Adrenal gland (tissue), 9 donors: ENCODE measurements at regions not wholly inside any gene's neighbourhood (a gene's known extent, or its start where the extent isn't known, plus 50 kb on each side); places are given as distances from the start of the nearest gene placed in this dataset.
"Not testable (repeated sequence)": the region's sequence is repeated elsewhere in the genome, so short reads cannot be mapped to it uniquely, and the experiment has no call there.

Experiments used
- DNase-seq, 7 donors: peaks; one replicate each; pipeline ENCODE4 v3.0.0-alpha.2; 2019 to 2020
- H3K27ac ChIP-seq, 5 donors: fragments of 200-600 bp; sonication (generic) in 4 of 5; 1 replicate in 3 of 5; 2 replicates in 2 of 5; pipeline versions ENCODE4 v1.5.1 to v1.8.0; 2016 to 2020; ENCODE audit warnings: mild to moderate bottlenecking in 1 of 5
- H3K27me3 ChIP-seq: fragments of 200-600 bp; 2 replicates; pipeline ENCODE4 v1.8.0; 2021
- H3K36me3 ChIP-seq, 2 donors: fragments of 200-600 bp; replicated peaks in 1 of 2; 1 replicate in 1 of 2; 2 replicates in 1 of 2; pipeline versions ENCODE4 v1.5.1 to v1.8.0; 2018 to 2022
- H3K4me1 ChIP-seq, 2 donors: fragments of 200-600 bp; replicated peaks in 1 of 2; 1 replicate in 1 of 2; 2 replicates in 1 of 2; pipeline versions ENCODE4 v1.5.1 to v1.8.0; 2018 to 2021
- H3K4me3 ChIP-seq, 4 donors: fragments of 200-600 bp; sonication (generic) in 3 of 4; one replicate each; pipeline ENCODE4 v1.5.1; 2016 to 2018
- H3K9me3 ChIP-seq, 3 donors: fragments of 200-600 bp; sonication (generic) in 1 of 3; replicated peaks in 1 of 3; 1 replicate in 2 of 3; 2 replicates in 1 of 3; pipeline versions ENCODE4 v1.5.1 to v1.8.0; 2016 to 2021
- WGBS, 4 donors: extraction: QIAGEN DNeasy Blood & Tissue Kit in 2 of 4; methylation state at CpG; one replicate each; pipeline versions ENCODE4 v1.1.5 to v1.1.7; 2013 to 2017; 5-methylcytosine and 5-hydroxymethylcytosine counted together
- intact Hi-C, 2 donors: fragments of 100-400 bp; cut with DNase I; formaldehyde crosslinking; loops; one replicate each; pipeline versions ENCODE4 v1.14.1 to v1.15.0; 2022 to 2023
- donor health status: healthy with polysubstance abuse.
- donor health status: Bipolar disorder and iron deficiency.
- donor health status: DM: yes; HTN: yes; CAD: no.
- donor health status: DM: no; HTN: no; CAD: no.
- donor health status: DM: no; HTN: no; CAD: no.

DNA sequence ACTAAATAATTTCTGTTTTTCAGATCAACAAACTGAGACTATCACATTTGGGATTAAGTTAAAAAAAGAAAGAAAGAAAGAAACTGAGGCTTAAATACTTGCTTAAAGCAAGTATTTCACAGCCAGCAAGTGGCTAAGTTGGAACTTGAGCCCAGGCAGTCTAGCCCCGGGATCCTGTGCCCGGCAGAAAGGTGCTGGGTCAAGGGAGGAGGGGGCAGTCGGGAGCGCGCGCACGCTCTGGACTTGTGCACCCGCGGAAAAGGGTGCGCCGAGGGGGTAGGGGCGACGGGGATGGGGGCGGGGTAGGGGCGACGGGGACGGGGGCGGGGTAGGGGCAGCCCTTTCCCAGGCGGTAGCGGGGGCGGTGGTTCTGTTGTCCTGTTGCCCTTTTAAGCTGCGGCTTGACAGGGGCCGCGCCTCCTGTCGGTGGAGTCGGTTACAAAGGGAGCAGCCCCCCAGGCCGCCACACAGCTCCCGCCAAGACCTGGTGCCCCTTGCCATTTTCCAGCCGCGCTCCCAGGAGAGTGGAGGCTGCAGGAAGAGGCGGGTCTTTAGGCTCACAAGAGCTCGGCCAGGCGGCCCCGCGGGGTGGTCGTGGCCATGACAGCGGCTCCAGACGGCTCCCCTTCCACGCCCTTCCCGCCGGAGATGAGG is 60.6 kb downstream of the GOLGA8T start:
- intact Hi-C loops, H3K27ac ChIP-seq, DNase-seq, H3K4me1 ChIP-seq, H3K9me3 ChIP-seq, H3K27me3 ChIP-seq, H3K4me3 ChIP-seq, H3K36me3 ChIP-seq: not testable (repeated sequence)
- WGBS, 4 donors: 6% methylated on average over 6 to 15 of the region's 41 CpGs; no CpG with 5 or more reads in 2 of the 4 donors

DNA sequence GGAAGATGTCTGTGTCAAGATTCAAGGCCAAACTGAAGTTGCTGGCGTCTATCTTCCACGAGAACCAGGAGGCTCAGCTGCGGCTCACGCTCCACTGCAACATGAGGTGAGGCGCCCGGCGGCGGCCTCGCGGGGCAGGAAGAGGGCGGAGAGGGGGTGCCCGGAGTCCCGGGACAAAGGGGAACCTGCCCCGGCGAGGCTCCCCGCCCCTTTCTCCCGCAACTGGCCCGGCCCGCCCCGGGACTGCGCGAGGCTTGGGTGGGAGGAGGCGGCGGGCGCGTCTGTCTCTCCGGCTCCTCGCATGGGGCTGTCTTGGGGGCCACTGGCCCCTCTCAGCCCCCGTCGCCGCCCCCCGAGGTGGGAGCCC is 61.1 kb downstream of the GOLGA8T start:
- H3K27me3 ChIP-seq, H3K27ac ChIP-seq, H3K9me3 ChIP-seq, H3K4me1 ChIP-seq, intact Hi-C loops, H3K36me3 ChIP-seq: not testable (repeated sequence)
- DNase-seq: peak in 1 of 7 donors; percentile 11
- H3K4me3 ChIP-seq: peak overlapping the region in 1 of 4 donors; percentile 48
- WGBS, 4 donors: 1% methylated on average over 21 to 27 of the region's 32 CpGs; no CpG with 5 or more reads in 2 of the 4 donors

DNA sequence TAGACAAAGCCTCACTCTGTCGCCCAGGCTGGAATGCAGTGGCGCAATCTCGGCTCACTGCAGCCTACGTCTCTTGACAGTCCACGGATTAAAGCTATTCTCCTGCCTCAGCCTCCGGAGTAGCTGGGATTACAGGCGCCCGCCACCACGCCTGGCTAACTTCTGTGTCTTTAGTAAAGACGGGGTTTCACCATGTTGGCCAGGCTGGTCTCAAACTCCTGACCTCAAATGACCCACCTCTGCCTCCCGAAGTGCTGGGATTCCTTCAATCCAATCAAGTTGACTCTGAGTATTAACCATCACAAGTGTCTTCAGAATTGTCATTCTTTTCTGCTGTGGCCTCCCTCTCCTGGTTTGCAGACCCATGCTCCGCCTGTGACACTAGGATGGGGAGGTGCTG is 61.9 kb downstream of the GOLGA8T start:
- H3K27me3 ChIP-seq, H3K36me3 ChIP-seq, H3K27ac ChIP-seq, H3K4me3 ChIP-seq, H3K4me1 ChIP-seq, H3K9me3 ChIP-seq, intact Hi-C loops, DNase-seq: not testable (repeated sequence)
- 86 to 89% (median 88%) methylated on average over 5 to 11 of the region's 12 CpGs; no CpG with 5 or more reads in 1 of the 4 donors for WGBS, 4 donors

- intact Hi-C loops, H3K4me3 ChIP-seq, H3K4me1 ChIP-seq, H3K27ac ChIP-seq, H3K36me3 ChIP-seq, DNase-seq, H3K9me3 ChIP-seq, H3K27me3 ChIP-seq: not testable (repeated sequence)
- WGBS, 4 donors: 88 to 96% (median 92%) methylated on average over 2 to 3 of the region's 4 CpGs; no CpG with 5 or more reads in 1 of the 4 donors
Measured at GRCh38 chr15:30201517-30201916, 66.7 kb downstream of the GOLGA8T start.

DNA sequence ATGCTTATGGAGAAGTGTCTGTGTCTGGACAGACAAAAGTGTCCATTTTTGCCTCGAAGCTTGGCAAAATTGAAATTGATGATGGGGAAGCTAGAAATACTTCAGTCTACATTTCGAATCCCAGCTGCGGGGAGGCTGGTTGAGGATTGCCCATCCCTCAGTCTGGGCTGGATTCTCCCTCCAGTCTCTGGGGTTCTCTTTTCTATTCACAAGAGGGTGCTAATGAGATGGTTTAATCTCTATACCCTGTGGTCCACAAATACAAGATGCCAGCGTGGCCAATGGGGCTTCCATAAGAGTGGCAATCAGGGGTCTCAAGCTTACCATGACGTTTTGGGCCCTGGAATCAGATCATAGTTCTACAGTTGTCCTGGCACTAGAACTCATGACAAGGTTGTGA is 78.9 kb downstream of the GOLGA8T start:
- intact Hi-C loops, H3K27me3 ChIP-seq, H3K9me3 ChIP-seq, H3K36me3 ChIP-seq, H3K4me3 ChIP-seq, DNase-seq, H3K27ac ChIP-seq, H3K4me1 ChIP-seq: not testable (repeated sequence)
- no CpG with 5 or more reads among the region's 5 CpGs for WGBS, 4 donors

DNA sequence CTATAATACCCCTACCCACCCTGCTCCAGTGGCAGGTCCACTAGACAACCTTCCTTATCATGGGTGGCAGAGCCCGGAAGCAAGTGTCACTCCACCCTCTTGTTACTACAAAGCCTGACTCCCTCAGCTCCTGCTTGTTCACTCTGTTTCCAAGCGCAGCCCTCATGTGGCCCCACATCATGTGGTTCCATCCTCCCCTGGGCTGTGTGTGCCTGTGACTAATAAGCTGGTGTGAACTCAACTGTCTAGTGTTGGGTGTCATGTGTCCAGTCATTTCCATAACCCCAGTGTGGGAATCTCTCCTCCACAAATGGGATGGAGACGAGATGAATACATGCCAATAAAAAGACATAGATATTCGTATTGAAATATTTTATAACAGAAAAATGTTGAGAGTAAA is 87.0 kb downstream of the GOLGA8T start:
- H3K4me3 ChIP-seq, H3K4me1 ChIP-seq, H3K9me3 ChIP-seq, DNase-seq, H3K27me3 ChIP-seq, intact Hi-C loops, H3K27ac ChIP-seq, H3K36me3 ChIP-seq: not testable (repeated sequence)
- no CpG with 5 or more reads among the region's 4 CpGs for WGBS, 4 donors

DNA sequence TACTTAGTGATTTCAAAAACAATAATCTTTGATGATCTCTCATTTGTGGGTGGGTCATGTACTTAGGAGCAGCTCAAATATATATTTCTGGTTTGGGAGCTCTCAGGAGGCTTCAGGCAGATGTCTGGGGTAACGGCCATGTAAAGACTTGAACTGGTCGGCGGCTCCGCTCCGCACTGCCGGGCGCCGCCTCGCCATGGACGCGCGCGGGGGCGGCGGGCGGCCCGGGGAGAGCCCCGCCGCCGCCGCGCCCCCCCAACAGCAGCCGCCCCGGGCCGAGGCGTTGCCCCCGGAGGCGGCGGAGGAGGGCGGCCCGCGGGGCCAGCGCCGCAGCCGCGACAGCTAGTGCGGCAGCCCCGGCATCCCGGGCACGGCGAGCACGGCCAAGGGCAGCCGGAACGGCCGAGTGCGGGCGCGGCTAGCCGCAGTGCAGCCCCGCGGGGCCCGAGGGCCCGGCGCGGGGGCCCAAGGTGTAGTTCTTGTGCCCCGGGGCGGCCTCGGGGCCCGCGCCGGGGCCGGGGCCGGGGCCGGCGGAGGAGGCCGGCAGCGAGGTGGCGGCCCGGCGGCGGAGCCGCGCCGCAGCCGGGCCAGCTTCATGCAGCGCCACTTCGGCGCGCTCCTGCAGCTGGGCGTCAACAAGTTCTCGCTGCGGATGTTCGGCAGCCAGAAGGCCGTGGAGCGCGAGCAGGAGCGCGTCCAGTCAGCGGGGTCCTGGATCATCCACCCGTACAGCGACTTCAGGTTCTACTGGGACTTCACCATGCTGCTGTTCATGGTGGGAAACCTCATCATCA is 88.1 kb downstream of the GOLGA8T start:
- not testable (repeated sequence) for DNase-seq

DNA sequence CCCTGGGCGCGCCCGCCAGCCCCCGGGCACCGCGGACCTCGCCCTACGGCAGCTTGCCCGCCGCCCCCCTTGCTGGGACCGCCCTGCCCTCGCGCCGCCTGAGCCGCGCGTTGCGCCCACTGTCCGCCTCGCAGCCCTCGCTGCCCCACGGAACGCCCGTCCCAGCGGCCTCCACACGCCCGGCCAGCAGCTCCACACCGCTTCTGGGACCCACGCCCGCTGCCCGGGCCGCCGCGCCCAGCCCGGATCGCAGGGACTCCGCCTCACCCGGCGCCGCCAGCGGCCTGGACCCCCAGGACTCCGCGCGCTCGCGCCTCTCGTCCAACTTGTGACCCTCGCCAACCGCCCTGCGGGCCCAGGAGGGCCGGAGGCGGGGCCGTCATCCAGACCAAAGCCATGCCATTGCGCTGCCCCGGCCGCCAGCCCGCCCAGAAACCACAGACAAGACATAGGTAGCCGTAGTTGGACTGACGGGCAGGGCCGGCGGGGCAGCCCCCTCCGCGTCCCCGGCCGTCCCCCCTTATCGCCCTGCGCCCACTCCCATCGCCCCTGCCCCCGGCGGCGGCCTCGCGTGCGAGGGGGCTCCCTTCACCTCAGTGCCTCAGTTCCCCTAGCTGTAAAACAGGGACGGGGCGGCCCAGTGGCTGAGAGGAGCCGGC is 90.5 kb downstream of the GOLGA8T start:
- H3K27ac ChIP-seq, H3K27me3 ChIP-seq, H3K4me1 ChIP-seq, intact Hi-C loops, DNase-seq, H3K36me3 ChIP-seq, H3K9me3 ChIP-seq, H3K4me3 ChIP-seq: not testable (repeated sequence)
- 4 to 10% (median 8%) methylated on average over 4 to 49 of the region's 77 CpGs; no CpG with 5 or more reads in 1 of the 4 donors for WGBS, 4 donors

More for the DNA sequence above, 88.1 kb downstream of the GOLGA8T start:
- H3K36me3 ChIP-seq, H3K4me1 ChIP-seq, H3K9me3 ChIP-seq, intact Hi-C loops, H3K27ac ChIP-seq, H3K4me3 ChIP-seq, H3K27me3 ChIP-seq: not testable (repeated sequence)
- 2% methylated on average over 34 to 39 of the region's 91 CpGs; no CpG with 5 or more reads in 2 of the 4 donors for WGBS, 4 donors

- H3K9me3 ChIP-seq, H3K4me1 ChIP-seq, DNase-seq, H3K27ac ChIP-seq, intact Hi-C loops, H3K4me3 ChIP-seq, H3K27me3 ChIP-seq, H3K36me3 ChIP-seq: not testable (repeated sequence)
- 58 to 79% (median 70%) methylated on average over 5 to 15 of the region's 23 CpGs for WGBS, 4 donors
Measured at GRCh38 chr15:30261432-30262141, 126.7 kb downstream of the GOLGA8T start.

DNA sequence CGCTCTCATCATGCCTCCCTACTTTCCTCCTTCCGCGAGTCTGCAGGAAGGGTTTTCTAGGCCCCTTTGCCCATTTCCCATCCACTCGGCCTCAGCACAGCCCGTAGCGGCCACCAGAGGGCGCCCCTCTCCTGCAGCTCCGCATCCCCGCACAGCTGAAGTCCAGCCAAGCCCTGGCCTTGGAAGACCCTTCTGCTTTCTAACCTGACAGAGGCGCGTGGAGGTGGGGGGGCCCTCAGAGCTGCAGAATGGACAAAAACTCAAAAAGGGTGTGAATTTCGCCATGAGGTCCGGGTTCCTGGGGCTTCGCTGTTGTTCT is 127.2 kb downstream of the GOLGA8T start:
- H3K27me3 ChIP-seq, H3K9me3 ChIP-seq, H3K36me3 ChIP-seq, H3K4me1 ChIP-seq, DNase-seq, H3K27ac ChIP-seq, intact Hi-C loops, H3K4me3 ChIP-seq: not testable (repeated sequence)
- no CpG with 5 or more reads among the region's 14 CpGs for WGBS, 4 donors
